ENCODE measurements at regions not wholly inside any gene's neighbourhood (a gene's known extent, or its start where the extent isn't known, plus 50 kb on each side); places are given as distances from the start of the nearest gene placed in this dataset.

- Histone ChIP-seq H3K9me3 (no peaks in the 10 kb centered on the region), H3K27me3 (no peaks in the 10 kb centered on the region), H3K27ac (no peak overlapping the region), H3K4me3 (no peak overlapping the region), H3K36me3 (no peaks in the 10 kb centered on the region), H3K4me1 (ENCODE audit: insufficient read depth) (no peaks in the 10 kb centered on the region)
- TF ChIP-seq EP300 (IDR thresholded peaks at IDR 0.05), result no peak
- no peak for TF ChIP-seq CTCF (IDR thresholded peaks at IDR 0.05)
- TF ChIP-seq POLR2A (IDR thresholded peaks at IDR 0.05), result no peak
- intact Hi-C loops (cut with DNase I), result no loop called here
- DNase-seq, result no peak
Measured at GRCh38 chr2:167471332-167471731, 583.1 kb downstream of the XIRP2 start.

- no peaks in the 10 kb centered on the region for H3K4me1 ChIP-seq (ENCODE audit: insufficient read depth)
- H3K36me3 ChIP-seq, result no peaks in the 10 kb centered on the region
- WGBS, 3 donors, result 81 to 84% (median 81%) methylated on average over 3 of the region's 3 CpGs
- no peaks in the 10 kb centered on the region for H3K9me3 ChIP-seq
- DNase-seq, result no peak
- TF ChIP-seq EP300 (IDR thresholded peaks at IDR 0.05), result no peak
- no peak for TF ChIP-seq CTCF (IDR thresholded peaks at IDR 0.05)
- no peak for TF ChIP-seq POLR2A (IDR thresholded peaks at IDR 0.05)
- H3K27ac ChIP-seq, result no peak overlapping the region
- H3K27me3 ChIP-seq, result no peaks in the 10 kb centered on the region
- no peak overlapping the region for H3K4me3 ChIP-seq
- intact Hi-C loops (cut with DNase I), result no loop called here
Measured at GRCh38 chr2:167462379-167462778, 574.1 kb downstream of the XIRP2 start.

- no peak for DNase-seq
- H3K4me1 ChIP-seq (ENCODE audit: insufficient read depth), result no peaks in the 10 kb centered on the region
- 87 to 96% (median 95%) methylated on average over 13 of the region's 13 CpGs for WGBS, 3 donors
- H3K4me3 ChIP-seq, result no peak overlapping the region
- no peaks in the 10 kb centered on the region for H3K9me3 ChIP-seq
- H3K27ac ChIP-seq, result no peak overlapping the region
- intact Hi-C loops (cut with DNase I), result no loop called here
- H3K27me3 ChIP-seq, result no peaks in the 10 kb centered on the region
- H3K36me3 ChIP-seq, result no peaks in the 10 kb centered on the region
- TF ChIP-seq POLR2A (IDR thresholded peaks at IDR 0.05) (no peak), CTCF (IDR thresholded peaks at IDR 0.05) (no peak), EP300 (IDR thresholded peaks at IDR 0.05) (no peak)
Measured at GRCh38 chr2:167454036-167454435, 565.8 kb downstream of the XIRP2 start.

GRCh38 chr2:167451496-167452289 is 563.4 kb downstream of the XIRP2 start:
- H3K27ac ChIP-seq, result no peak overlapping the region
- intact Hi-C loops (cut with DNase I), result no loop called here
- DNase-seq, result no peak
- TF ChIP-seq EP300 (IDR thresholded peaks at IDR 0.05), result no peak
- no peak for TF ChIP-seq CTCF (IDR thresholded peaks at IDR 0.05)
- TF ChIP-seq POLR2A (IDR thresholded peaks at IDR 0.05), result no peak
- H3K4me1 ChIP-seq (ENCODE audit: insufficient read depth), result no peaks in the 10 kb centered on the region
- no peaks in the 10 kb centered on the region for H3K27me3 ChIP-seq
- no peaks in the 10 kb centered on the region for H3K9me3 ChIP-seq
- no peaks in the 10 kb centered on the region for H3K36me3 ChIP-seq
- 78 to 81% (median 80%) methylated on average over 9 of the region's 9 CpGs for WGBS, 3 donors
- no peak overlapping the region for H3K4me3 ChIP-seq
